ENCODE measurements at regions not wholly inside any gene's neighbourhood (a gene's known extent, or its start where the extent isn't known, plus 50 kb on each side); places are given as distances from the start of the nearest gene placed in this dataset.

- TF ChIP-seq CTCF (IDR thresholded peaks at IDR 0.05), result no peak
- no peak for TF ChIP-seq POLR2AphosphoS5 (IDR thresholded peaks at IDR 0.05)
These were observed 1938.0 kb upstream of the PIK3C3 start for GRCh38 chr18:40017021-40017420.

Data from sigmoid colon (tissue), 4 donors.